ENCODE measurements at regions not wholly inside any gene's neighbourhood (a gene's known extent, or its start where the extent isn't known, plus 50 kb on each side); places are given as distances from the start of the nearest gene placed in this dataset.

DNA sequence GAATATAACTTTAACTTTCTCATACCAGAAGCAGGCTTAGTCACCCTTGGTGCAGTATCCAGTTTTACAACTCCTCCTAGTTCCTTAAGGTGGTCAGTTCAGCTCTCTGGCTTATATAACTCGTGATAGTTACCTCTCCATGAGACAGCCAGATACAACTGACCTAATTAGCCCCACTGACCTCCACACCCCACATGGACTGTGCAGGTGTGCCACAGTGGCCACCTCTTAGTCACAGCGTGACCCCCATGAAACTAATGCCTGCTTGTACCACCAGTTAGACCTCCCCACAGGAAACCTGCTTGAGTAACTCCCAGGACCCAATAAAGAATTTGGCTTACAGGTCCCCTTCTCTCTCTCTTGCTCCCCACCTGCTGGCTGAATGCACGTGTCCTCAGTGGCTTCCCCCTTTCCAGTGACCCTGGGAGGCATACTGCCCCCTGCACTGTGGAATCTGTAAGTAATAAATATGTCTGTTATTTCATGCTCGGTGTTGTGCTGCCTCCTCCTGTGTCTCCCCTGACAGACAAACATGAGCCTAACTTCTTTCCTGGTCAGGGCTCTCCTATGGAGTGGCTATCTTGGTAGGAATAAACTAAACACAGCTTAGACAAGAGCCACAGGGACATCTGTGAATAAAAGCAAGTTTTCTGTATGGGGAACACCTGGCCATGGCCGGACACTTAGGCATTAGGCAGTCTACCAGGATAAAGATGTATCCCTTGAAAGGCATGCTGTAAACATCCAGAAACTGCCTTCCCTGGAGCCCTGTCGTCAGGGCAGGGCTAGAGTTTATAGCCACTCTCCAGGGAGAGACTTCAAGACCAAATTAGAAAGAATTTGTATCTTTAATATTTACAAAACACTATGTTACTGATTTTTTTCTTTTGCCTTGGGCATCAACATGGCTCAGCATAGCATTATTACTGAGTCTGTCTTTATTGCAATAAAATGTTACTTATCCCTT, 209.7 kb upstream of the BOD1L1 start (continued):
- TF ChIP-seq, protein P1, sequence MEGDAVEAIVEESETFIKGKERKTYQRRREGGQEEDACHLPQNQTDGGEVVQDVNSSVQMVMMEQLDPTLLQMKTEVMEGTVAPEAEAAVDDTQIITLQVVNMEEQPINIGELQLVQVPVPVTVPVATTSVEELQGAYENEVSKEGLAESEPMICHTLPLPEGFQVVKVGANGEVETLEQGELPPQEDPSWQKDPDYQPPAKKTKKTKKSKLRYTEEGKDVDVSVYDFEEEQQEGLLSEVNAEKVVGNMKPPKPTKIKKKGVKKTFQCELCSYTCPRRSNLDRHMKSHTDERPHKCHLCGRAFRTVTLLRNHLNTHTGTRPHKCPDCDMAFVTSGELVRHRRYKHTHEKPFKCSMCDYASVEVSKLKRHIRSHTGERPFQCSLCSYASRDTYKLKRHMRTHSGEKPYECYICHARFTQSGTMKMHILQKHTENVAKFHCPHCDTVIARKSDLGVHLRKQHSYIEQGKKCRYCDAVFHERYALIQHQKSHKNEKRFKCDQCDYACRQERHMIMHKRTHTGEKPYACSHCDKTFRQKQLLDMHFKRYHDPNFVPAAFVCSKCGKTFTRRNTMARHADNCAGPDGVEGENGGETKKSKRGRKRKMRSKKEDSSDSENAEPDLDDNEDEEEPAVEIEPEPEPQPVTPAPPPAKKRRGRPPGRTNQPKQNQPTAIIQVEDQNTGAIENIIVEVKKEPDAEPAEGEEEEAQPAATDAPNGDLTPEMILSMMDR (IDR thresholded peaks at IDR 0.05; ENCODE audit: control extremely low read depth in 1 of 3, insufficient read depth in 1 of 3, low read depth in 1 of 3, low read length in 3 of 3), result no peak; a peak in 1 of 4 replicates
- TF ChIP-seq TBP (IDR thresholded peaks at IDR 0.05; ENCODE audit: low read depth, low read length) (no peak), FOSL1 (IDR thresholded peaks at IDR 0.05; ENCODE audit: insufficient read depth, low read depth, low read length) (no peak), KDM5A (IDR thresholded peaks at IDR 0.05; ENCODE audit: low read length) (no peak), CHD2 (IDR thresholded peaks at IDR 0.05; ENCODE audit: low read length) (no peak), CHD1 (IDR thresholded peaks at IDR 0.05; ENCODE audit: low read depth, low read length) (no peak), HDAC2 (IDR thresholded peaks at IDR 0.05; ENCODE audit: borderline replicate concordance in 1 of 2, low read depth in 2 of 2, low read length in 2 of 2) (no peak)
- TF ChIP-seq, protein P2, sequence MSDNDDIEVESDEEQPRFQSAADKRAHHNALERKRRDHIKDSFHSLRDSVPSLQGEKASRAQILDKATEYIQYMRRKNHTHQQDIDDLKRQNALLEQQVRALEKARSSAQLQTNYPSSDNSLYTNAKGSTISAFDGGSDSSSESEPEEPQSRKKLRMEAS (IDR thresholded peaks at IDR 0.05), result no peak

All from H1 (cell line).